MM.1S (cell line): ENCODE measurements at regions not wholly inside any gene's neighbourhood (a gene's known extent, or its start where the extent isn't known, plus 50 kb on each side); places are given as distances from the start of the nearest gene placed in this dataset.

Source experiments
- DNase-seq: peaks from one replicate; pipeline ENCODE4 v3.0.0-alpha.2; 2015
- H2AFZ ChIP-seq: fragments of 300-600 bp; sonication (generic); 2 replicates; pipeline ENCODE4 v1.6.0; 2016; ENCODE audit warnings: antibody characterized with exemption, low read length
- H3F3A ChIP-seq: fragments of 300-600 bp; sonication (generic); 2 replicates; pipeline ENCODE4 v1.6.1; 2016; ENCODE audit warnings: mild to moderate bottlenecking, antibody characterized with exemption, low read length, moderate library complexity, mixed read lengths; ENCODE audit not compliant: insufficient read depth
- H3K27ac ChIP-seq: fragments of 300-600 bp; sonication (generic); 2 replicates; pipeline ENCODE4 v1.5.1; 2016; ENCODE audit warnings: mild to moderate bottlenecking, low read length
- H3K27me3 ChIP-seq: fragments of 300-600 bp; sonication (generic); replicated peaks from 2 replicates; pipeline ENCODE4 v1.6.0; 2016; ENCODE audit warnings: low read length; ENCODE audit not compliant: insufficient read depth
- H3K36me3 ChIP-seq: fragments of 300-600 bp; sonication (generic); replicated peaks from 2 replicates; pipeline ENCODE4 v1.6.1; 2016; ENCODE audit warnings: mild to moderate bottlenecking, low read length, mixed read lengths; ENCODE audit not compliant: insufficient read depth
- H3K4me1 ChIP-seq: fragments of 300-600 bp; sonication (generic); 2 replicates; pipeline ENCODE4 v1.6.1; 2016; ENCODE audit warnings: low read length, mixed read lengths
- H3K4me2 ChIP-seq: fragments of 300-600 bp; sonication (generic); 2 replicates; pipeline ENCODE4 v1.6.0; 2016; ENCODE audit warnings: low read depth, low read length
- H3K4me3 ChIP-seq: fragments of 300-600 bp; sonication (generic); 2 replicates; pipeline ENCODE4 v1.5.1; 2016; ENCODE audit warnings: low read length, mixed read lengths
- H3K79me2 ChIP-seq: fragments of 300-600 bp; sonication (generic); 2 replicates; pipeline ENCODE4 v1.6.1; 2016; ENCODE audit warnings: mixed run types, low read length, mixed read lengths
- H3K9ac ChIP-seq: fragments of 300-600 bp; sonication (generic); 2 replicates; pipeline ENCODE4 v1.6.1; 2016; ENCODE audit warnings: low read length, mixed read lengths
- H3K9me2 ChIP-seq: fragments of 300-600 bp; sonication (generic); replicated peaks from 2 replicates; pipeline ENCODE4 v1.6.1; 2016; ENCODE audit warnings: mild to moderate bottlenecking, low read length, mixed read lengths; ENCODE audit not compliant: insufficient read depth
- H3K9me3 ChIP-seq: fragments of 300-600 bp; sonication (generic); replicated peaks from 2 replicates; pipeline ENCODE4 v1.6.1; 2016; ENCODE audit warnings: mild to moderate bottlenecking, low read length, mixed read lengths; ENCODE audit not compliant: insufficient read depth
- H4K20me1 ChIP-seq: fragments of 300-600 bp; sonication (generic); 2 replicates; pipeline ENCODE4 v1.6.1; 2016; ENCODE audit warnings: mild to moderate bottlenecking, low read length, moderate library complexity, mixed read lengths; ENCODE audit not compliant: insufficient read depth
- EZH2 ChIP-seq: fragments of 300-600 bp; sonication (generic); optimal IDR thresholded peaks from 2 replicates; pipeline ENCODE3; 2017; ENCODE audit warnings: low read depth, mild to moderate bottlenecking, antibody characterized with exemption, low read length, mixed read lengths
- EZH2phosphoT487 ChIP-seq: fragments of 300-600 bp; sonication (generic); IDR thresholded peaks from 2 replicates; pipeline ENCODE4 v1.6.1; 2018; ENCODE audit warnings: antibody characterized with exemption, low read length
- TF ChIP-seq, protein P1 (sequence below): fragments of 300-600 bp; sonication (generic); IDR thresholded peaks from 2 replicates; pipeline ENCODE4 v1.5.1; 2016; ENCODE audit warnings: antibody characterized with exemption, low read length, mixed read lengths

DNA sequence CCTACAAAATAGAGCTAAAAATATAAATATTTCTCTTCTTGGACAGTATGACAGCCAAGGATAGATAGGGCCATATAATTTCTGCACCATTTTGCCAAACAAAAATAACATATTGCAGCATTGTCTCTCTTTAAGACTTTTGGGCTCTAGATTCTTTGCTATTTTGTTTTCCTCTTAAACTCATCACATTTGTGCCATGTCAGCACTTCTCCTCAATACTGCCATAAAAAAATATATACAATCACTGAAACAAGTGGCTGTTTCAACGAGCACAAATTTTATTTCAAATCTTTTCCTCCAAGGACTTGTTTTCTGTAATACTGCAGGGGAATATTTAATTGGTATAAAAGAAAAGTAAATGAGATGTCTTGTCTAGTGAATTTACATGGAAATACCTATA lies 1570.0 kb upstream of the NUDT12 start:
- H3K27ac ChIP-seq = no peak overlapping the region
- H2AFZ ChIP-seq = no peak overlapping the region
- H3K9me3 ChIP-seq = no peaks in the 10 kb centered on the region
- H3K36me3 ChIP-seq = no peaks in the 10 kb centered on the region
- TF ChIP-seq EZH2 (no peak), EZH2phosphoT487 (no peak)
- TF ChIP-seq, protein P1, sequence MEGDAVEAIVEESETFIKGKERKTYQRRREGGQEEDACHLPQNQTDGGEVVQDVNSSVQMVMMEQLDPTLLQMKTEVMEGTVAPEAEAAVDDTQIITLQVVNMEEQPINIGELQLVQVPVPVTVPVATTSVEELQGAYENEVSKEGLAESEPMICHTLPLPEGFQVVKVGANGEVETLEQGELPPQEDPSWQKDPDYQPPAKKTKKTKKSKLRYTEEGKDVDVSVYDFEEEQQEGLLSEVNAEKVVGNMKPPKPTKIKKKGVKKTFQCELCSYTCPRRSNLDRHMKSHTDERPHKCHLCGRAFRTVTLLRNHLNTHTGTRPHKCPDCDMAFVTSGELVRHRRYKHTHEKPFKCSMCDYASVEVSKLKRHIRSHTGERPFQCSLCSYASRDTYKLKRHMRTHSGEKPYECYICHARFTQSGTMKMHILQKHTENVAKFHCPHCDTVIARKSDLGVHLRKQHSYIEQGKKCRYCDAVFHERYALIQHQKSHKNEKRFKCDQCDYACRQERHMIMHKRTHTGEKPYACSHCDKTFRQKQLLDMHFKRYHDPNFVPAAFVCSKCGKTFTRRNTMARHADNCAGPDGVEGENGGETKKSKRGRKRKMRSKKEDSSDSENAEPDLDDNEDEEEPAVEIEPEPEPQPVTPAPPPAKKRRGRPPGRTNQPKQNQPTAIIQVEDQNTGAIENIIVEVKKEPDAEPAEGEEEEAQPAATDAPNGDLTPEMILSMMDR = no peak
- no peak overlapping the region for H3K9ac ChIP-seq
- no peak overlapping the region for H3K4me2 ChIP-seq
- no peaks in the 10 kb centered on the region for H3K27me3 ChIP-seq
- no peak for DNase-seq
- H3K4me1 ChIP-seq = no peaks in the 10 kb centered on the region
- H4K20me1 ChIP-seq = no peaks in the 10 kb centered on the region
- no peaks in the 10 kb centered on the region; the same call in 1 of the 2 replicates for H3K9me2 ChIP-seq
- no peaks in the 10 kb centered on the region for H3K79me2 ChIP-seq
- no peaks in the 10 kb centered on the region for H3F3A ChIP-seq
- H3K4me3 ChIP-seq = no peak overlapping the region

DNA sequence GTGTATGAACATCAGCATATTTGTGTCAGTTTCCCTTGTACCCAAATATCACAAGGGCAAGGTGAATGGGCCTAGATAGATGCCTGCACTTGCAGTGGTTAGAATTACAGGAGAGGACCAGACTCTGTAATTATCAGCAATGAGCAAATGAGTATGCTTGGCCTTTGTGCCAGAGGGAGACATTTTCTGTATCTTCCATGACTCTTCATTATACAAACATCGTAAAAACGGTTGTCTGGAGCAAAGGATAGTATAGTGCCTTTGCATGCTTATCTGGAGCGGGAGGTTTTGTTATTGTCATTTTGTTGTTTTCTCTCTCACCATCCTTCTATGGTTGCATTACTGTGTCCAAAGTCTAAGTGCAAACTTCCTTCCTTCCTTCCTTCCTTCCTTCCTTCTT lies 1568.5 kb upstream of the NUDT12 start:
- Histone ChIP-seq H3K79me2 (no peaks in the 10 kb centered on the region), H3K4me2 (no peak overlapping the region), H4K20me1 (no peaks in the 10 kb centered on the region), H3K4me3 (no peak overlapping the region), H3F3A (no peaks in the 10 kb centered on the region), H3K9ac (no peak overlapping the region), H3K9me2 (no peaks in the 10 kb centered on the region; the same call in 1 of the 2 replicates), H3K9me3 (no peaks in the 10 kb centered on the region), H3K27ac (no peak overlapping the region), H3K36me3 (no peaks in the 10 kb centered on the region), H3K4me1 (no peaks in the 10 kb centered on the region), H3K27me3 (no peaks in the 10 kb centered on the region), H2AFZ (no peak overlapping the region)
- TF ChIP-seq EZH2phosphoT487 (no peak), EZH2 (no peak)
- TF ChIP-seq, protein P1 = no peak
- no peak for DNase-seq

DNA sequence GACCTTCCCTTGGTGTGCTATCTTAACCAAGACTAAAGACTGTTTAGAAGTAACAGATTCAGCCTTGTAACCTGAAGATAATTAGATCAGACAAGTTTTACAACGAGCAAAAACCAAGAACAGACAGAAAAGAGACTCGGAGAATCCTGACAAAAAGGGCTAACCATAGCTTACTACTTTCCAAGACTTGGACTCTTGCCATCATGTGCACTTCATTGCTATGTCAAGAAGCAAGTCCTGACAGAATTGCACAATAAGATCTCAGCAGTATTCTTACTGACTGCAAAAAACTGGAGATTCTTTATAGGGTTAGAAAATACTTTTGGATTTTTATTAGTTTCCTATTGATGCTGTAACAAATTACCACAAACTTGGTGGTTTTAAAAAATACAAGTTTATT lies 1539.0 kb upstream of the NUDT12 start:
- Histone ChIP-seq H3K36me3 (no peaks in the 10 kb centered on the region), H3K79me2 (no peaks in the 10 kb centered on the region), H3K9me3 (no peaks in the 10 kb centered on the region), H3K4me1 (no peaks in the 10 kb centered on the region), H3K27ac (no peak overlapping the region), H4K20me1 (no peaks in the 10 kb centered on the region), H3K27me3 (no peaks in the 10 kb centered on the region), H2AFZ (no peak overlapping the region), H3K9ac (no peak overlapping the region), H3K4me2 (no peak overlapping the region), H3K4me3 (no peak overlapping the region), H3F3A (no peaks in the 10 kb centered on the region), H3K9me2 (no peaks in the 10 kb centered on the region)
- no peak for DNase-seq
- TF ChIP-seq EZH2phosphoT487 (no peak), EZH2 (no peak)
- TF ChIP-seq, protein P1 = no peak
